DMS 273 (cell line): ENCODE measurements at regions not wholly inside any gene's neighbourhood (a gene's known extent, or its start where the extent isn't known, plus 50 kb on each side); places are given as distances from the start of the nearest gene placed in this dataset.

ENCODE experiments used
- DNase-seq: peaks from one replicate; lab custom pipeline; 2025; ENCODE audit not compliant: unreplicated experiment; lab: John Stamatoyannopoulos, UW

GRCh38 chr6:156087487-156087886, 631.8 kb upstream of the NOX3 start:
- DNase-seq, result no peak

GRCh38 chr6:156082012-156082411, 626.4 kb upstream of the NOX3 start:
- no peak for DNase-seq

GRCh38 chr6:156080371-156080770, 624.7 kb upstream of the NOX3 start:
- no peak for DNase-seq

- no peak for DNase-seq
Measured at GRCh38 chr6:156068881-156069280, 613.2 kb upstream of the NOX3 start.

- DNase-seq, result no peak
Measured at GRCh38 chr6:156065849-156066248, 610.2 kb upstream of the NOX3 start.

- DNase-seq, result peak; percentile 2
Measured at GRCh38 chr6:156062091-156062563, 606.5 kb upstream of the NOX3 start.

- no peak for DNase-seq
Measured at GRCh38 chr6:156061465-156061864, 605.8 kb upstream of the NOX3 start.

- DNase-seq, result no peak
Measured at GRCh38 chr6:156060013-156060412, 604.4 kb upstream of the NOX3 start.

- no peak for DNase-seq
Measured at GRCh38 chr6:156058356-156058755, 602.7 kb upstream of the NOX3 start.

- DNase-seq, result peak; percentile 10
Measured at GRCh38 chr6:156057869-156058268, 602.2 kb upstream of the NOX3 start.

- no peak for DNase-seq
Measured at GRCh38 chr6:156056085-156056484, 600.4 kb upstream of the NOX3 start.

- DNase-seq, result no peak
Measured at GRCh38 chr6:156053626-156054025, 598.0 kb upstream of the NOX3 start.

- DNase-seq, result no peak
Measured at GRCh38 chr6:156046841-156047449, 591.3 kb upstream of the NOX3 start.

- peak; percentile 3 for DNase-seq
Measured at GRCh38 chr6:156046268-156046665, 590.6 kb upstream of the NOX3 start.

GRCh38 chr6:156045401-156046267, 590.0 kb upstream of the NOX3 start:
- DNase-seq, result no peak

GRCh38 chr6:156033598-156033997, 578.0 kb upstream of the NOX3 start:
- no peak for DNase-seq

GRCh38 chr6:156031516-156031915, 575.9 kb upstream of the NOX3 start:
- no peak for DNase-seq

- no peak for DNase-seq
Measured at GRCh38 chr6:156030053-156030452, 574.4 kb upstream of the NOX3 start.

GRCh38 chr6:156029286-156029985, 573.8 kb upstream of the NOX3 start:
- no peak for DNase-seq

GRCh38 chr6:156028335-156029131, 572.9 kb upstream of the NOX3 start:
- DNase-seq, result no peak

GRCh38 chr6:156027248-156027626, 571.6 kb upstream of the NOX3 start:
- DNase-seq, result no peak
